Colonic mucosa (tissue), 4 donors: ENCODE measurements at regions not wholly inside any gene's neighbourhood (a gene's known extent, or its start where the extent isn't known, plus 50 kb on each side); places are given as distances from the start of the nearest gene placed in this dataset.

Source experiments
- DNase-seq: peaks from one replicate; pipeline ENCODE4 v3.0.0-alpha.2; 2020
- H3K27ac ChIP-seq: fragments of 200-600 bp; one replicate; pipeline ENCODE4 v1.8.0; 2021
- H3K27me3 ChIP-seq: fragments of 200-600 bp; one replicate; pipeline ENCODE4 v1.8.0; 2021
- H3K36me3 ChIP-seq: fragments of 200-600 bp; one replicate; pipeline ENCODE4 v1.8.0; 2021
- H3K4me1 ChIP-seq: fragments of 200-600 bp; one replicate; pipeline ENCODE4 v1.8.0; 2021; ENCODE audit warnings: mild to moderate bottlenecking
- H3K4me3 ChIP-seq: fragments of 200-600 bp; one replicate; pipeline ENCODE4 v1.8.0; 2021
- H3K9ac ChIP-seq, 2 donors: one replicate each; pipeline ENCODE4 v1.7.0; 2013; ENCODE audit warnings: control low read depth in 2 of 2, low read depth in 2 of 2, low read length in 2 of 2
- H3K9me3 ChIP-seq: fragments of 200-600 bp; one replicate; pipeline ENCODE4 v1.8.0; 2021
- intact Hi-C: fragments of 100-400 bp; cut with DNase I; formaldehyde crosslinking; loops from one replicate; pipeline ENCODE4 v1.14.1; 2022
- TF ChIP-seq, protein P1 (sequence below): fragments of 200-600 bp; IDR thresholded peaks from one replicate; pipeline ENCODE4 v1.8.0; 2022; ENCODE audit warnings: antibody characterized with exemption, mild to moderate bottlenecking
- donor health status: healthy.
- donor health status: DM: no; HTN: no; CAD: no.
- donor health status: DM: no; HTN: no; CAD: no.

DNA sequence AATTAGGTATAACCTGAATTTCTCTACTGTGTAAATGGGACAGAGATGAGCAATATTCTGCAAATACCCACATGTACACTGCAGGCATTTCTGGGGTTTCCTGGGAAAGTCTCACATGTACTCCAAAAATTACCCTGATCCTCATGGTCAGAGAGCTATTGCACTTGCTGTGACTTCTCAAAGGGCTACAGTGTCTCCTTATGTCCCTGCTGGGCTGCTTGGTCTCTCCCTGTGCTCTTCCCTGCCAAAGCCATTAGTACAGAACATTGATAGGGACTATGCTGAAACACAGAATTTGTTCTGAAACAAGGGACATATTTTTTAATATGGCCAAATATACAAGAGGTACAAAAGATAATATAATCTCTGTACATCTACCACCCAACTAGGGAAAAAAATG lies 924.4 kb upstream of the NXPH2 start:
- Histone ChIP-seq H3K4me3 (no peak overlapping the region), H3K27me3 (no peaks in the 10 kb centered on the region), H3K9me3 (no peaks in the 10 kb centered on the region), H3K36me3 (no peaks in the 10 kb centered on the region), H3K9ac (no peak overlapping the region), H3K4me1 (no peaks in the 10 kb centered on the region), H3K27ac (no peak overlapping the region)
- TF ChIP-seq, protein P1, sequence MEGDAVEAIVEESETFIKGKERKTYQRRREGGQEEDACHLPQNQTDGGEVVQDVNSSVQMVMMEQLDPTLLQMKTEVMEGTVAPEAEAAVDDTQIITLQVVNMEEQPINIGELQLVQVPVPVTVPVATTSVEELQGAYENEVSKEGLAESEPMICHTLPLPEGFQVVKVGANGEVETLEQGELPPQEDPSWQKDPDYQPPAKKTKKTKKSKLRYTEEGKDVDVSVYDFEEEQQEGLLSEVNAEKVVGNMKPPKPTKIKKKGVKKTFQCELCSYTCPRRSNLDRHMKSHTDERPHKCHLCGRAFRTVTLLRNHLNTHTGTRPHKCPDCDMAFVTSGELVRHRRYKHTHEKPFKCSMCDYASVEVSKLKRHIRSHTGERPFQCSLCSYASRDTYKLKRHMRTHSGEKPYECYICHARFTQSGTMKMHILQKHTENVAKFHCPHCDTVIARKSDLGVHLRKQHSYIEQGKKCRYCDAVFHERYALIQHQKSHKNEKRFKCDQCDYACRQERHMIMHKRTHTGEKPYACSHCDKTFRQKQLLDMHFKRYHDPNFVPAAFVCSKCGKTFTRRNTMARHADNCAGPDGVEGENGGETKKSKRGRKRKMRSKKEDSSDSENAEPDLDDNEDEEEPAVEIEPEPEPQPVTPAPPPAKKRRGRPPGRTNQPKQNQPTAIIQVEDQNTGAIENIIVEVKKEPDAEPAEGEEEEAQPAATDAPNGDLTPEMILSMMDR, result no peak
- intact Hi-C loops, result no loop called here
- DNase-seq, result no peak

DNA sequence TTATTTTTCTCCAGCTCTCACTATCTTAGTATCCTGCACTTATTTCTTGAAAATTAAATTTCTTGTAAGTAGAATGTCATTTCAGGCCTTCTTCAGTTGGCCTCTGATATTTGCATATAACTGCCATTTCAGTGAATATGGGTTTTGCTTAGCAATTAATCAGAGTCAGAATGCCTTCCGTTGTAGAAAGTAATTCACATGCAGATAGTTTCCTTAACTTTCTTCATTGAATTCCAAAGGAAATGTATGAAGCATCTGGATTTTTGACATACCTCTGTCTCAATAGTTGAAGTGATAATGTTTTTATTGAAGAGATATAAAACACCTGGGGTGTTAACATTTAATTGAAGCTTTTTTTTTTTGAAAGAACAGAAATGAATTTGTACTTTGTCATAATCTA lies 914.1 kb upstream of the NXPH2 start:
- Histone ChIP-seq H3K4me1 (no peaks in the 10 kb centered on the region), H3K4me3 (no peak overlapping the region), H3K27me3 (no peaks in the 10 kb centered on the region), H3K36me3 (no peaks in the 10 kb centered on the region), H3K9me3 (no peaks in the 10 kb centered on the region), H3K27ac (no peak overlapping the region), H3K9ac (no peak overlapping the region)
- TF ChIP-seq, protein P1, result no peak
- no peak for DNase-seq
- intact Hi-C loops, result no loop called here

DNA sequence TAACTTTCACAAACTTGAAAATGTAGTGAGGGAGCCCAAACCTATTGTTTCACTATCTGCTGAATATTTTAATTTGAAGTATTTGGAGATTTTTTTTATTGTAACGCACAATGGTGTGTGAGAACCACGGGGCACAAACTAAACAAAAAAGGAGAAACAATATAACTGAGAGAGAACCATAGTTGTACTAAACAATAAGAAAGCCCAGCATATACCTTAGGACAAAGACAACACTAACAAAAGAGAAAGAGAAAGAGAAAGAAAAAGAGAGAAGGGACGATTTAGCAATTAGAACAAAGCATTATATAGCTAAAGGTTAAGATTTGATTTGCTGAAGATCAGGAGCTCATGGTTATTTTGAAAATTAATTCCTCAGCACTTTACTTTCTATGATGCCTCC lies 906.0 kb upstream of the NXPH2 start:
- Histone ChIP-seq H3K9ac (no peak overlapping the region), H3K36me3 (no peaks in the 10 kb centered on the region), H3K4me1 (no peaks in the 10 kb centered on the region), H3K27me3 (no peaks in the 10 kb centered on the region), H3K9me3 (no peaks in the 10 kb centered on the region), H3K27ac (no peak overlapping the region), H3K4me3 (no peak overlapping the region)
- no peak for DNase-seq
- TF ChIP-seq, protein P1, result no peak
- intact Hi-C loops, result no loop called here

DNA sequence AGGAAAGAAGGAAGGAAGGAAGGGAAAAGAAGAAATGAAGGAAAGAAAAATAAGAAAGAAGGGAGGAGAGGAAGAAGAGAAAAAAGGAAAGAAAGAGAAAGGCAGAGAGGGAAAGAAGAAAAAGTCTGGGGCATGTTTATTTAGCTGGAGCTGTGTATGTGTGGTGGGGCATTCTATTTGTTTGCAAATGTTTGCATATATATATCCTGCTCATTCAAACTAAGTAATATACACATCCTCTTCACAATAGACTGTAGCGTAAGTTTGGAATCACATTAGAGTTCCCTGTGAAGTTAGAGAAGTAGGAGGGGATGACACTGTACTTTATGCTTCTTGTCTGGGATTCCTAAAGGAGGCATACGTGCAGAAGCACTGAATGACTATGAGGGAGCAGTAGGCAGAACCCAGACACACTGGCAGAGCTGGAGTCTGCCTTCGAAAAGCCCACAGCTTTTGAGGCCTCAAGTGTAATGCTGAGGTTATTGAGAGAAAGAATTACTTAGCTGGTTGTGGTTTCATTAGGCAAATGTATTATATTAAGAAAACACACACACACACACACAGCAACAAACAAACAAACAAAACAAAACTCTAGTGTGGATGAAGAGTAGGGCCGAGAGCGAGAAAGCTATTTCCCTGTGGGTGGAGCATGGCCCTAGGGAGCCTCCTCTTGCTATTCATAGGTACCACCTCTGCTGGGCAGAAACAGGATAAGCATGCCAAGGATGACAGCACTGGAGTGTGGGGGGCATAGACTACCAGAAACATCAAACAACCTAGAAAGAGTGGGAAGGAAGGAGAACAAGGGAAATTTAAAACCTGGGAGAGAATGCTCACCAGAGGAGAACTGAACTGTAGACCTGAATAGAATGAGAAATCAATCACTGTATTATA lies 905.1 kb upstream of the NXPH2 start:
- H3K9me3 ChIP-seq, result no peaks in the 10 kb centered on the region
- no peak overlapping the region for H3K27ac ChIP-seq
- H3K4me3 ChIP-seq, result no peak overlapping the region
- H3K27me3 ChIP-seq, result no peaks in the 10 kb centered on the region
- H3K36me3 ChIP-seq, result no peaks in the 10 kb centered on the region
- H3K4me1 ChIP-seq, result no peaks in the 10 kb centered on the region
- no peak for DNase-seq
- intact Hi-C loops, result no loop called here
- H3K9ac ChIP-seq, result no peak overlapping the region
- TF ChIP-seq, protein P1, result no peak

- DNase-seq, result no peak
- no peaks in the 10 kb centered on the region for H3K36me3 ChIP-seq
- H3K9ac ChIP-seq, result no peak overlapping the region
These were observed 904.2 kb upstream of the NXPH2 start for GRCh38 chr2:139684286-139684860.

More at GRCh38 chr2:139684286-139684860, 904.2 kb upstream of the NXPH2 start:
- H3K4me1 ChIP-seq, result no peaks in the 10 kb centered on the region
- intact Hi-C loops, result no loop called here
- no peak overlapping the region for H3K27ac ChIP-seq
- H3K27me3 ChIP-seq, result no peaks in the 10 kb centered on the region
- TF ChIP-seq, protein P1, result no peak
- no peak overlapping the region for H3K4me3 ChIP-seq
- no peaks in the 10 kb centered on the region for H3K9me3 ChIP-seq
